Hematopoietic multipotent progenitor cell treated with erythropoietin and hydrocortisone succinate and interleukin-3 and kit ligand, for 6 days (in vitro differentiated cells): ENCODE measurements at regions not wholly inside any gene's neighbourhood (a gene's known extent, or its start where the extent isn't known, plus 50 kb on each side); places are given as distances from the start of the nearest gene placed in this dataset.
A peak's percentile ranks its signal among the peaks of the same experiment; 100 is the strongest.

Experiments
- DNase-seq: peaks from one replicate; pipeline ENCODE4 v3.0.0-alpha.2; 2015

- no peak for DNase-seq
These were observed 105.6 kb downstream of the CMPK2 start for GRCh38 chr2:6760132-6760531.

DNA sequence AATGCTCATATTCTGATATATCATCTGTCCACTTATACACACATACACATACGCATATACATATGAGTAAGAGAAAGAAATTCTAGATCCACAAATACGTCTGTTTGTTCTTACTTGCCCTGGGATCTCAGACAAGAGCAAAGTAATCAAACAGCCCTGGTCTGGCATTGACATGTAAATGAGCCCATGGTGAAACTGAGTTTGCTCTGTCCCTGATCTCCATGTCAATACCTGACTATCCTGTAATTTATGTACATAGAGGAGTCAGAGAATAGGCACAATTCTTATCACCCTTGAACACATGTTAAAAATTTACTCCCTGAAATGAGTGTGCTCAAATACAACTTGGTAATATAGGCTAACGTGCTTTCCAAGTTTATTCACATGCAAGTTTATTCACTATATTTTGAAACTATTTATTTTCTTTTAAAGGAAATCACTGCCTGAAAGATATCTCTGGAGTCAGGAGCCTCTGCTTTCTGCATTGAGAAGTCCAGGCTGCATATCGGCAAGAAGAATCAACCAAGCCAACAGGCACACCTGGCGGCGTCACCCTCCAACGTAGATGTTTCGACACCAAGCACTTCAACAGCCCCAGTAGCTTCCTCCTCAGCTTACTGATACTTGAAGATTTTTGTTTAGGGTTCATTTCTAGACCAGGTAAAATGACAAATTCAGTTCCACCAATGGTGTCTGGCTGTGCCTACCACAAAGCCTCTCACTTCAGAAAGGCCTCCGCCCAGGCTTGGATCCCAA lies 100.6 kb downstream of the CMPK2 start:
- no peak for DNase-seq

- DNase-seq = no peak
These were observed 96.4 kb downstream of the CMPK2 start for GRCh38 chr2:6769346-6769745.

DNA sequence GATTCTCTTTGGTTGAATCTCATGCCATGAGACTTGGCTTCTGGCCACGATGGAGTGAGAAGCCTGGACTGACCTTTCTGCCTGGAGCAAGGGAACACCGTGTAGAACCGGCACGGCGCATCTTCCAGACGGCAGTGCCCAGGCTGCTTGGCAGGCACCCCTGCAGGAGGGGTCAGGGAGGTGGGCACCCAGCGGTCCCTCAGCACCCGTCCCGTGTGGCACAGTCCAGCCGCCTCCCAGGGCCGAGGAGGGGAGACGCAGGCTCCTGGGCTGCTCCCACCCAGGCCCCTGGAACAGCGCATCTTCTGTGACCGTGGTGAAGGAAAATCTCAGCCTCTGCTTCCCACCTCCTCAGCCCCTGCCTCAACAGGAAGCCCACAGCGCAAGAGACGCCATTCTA lies 95.7 kb downstream of the CMPK2 start:
- DNase-seq = no peak

DNA sequence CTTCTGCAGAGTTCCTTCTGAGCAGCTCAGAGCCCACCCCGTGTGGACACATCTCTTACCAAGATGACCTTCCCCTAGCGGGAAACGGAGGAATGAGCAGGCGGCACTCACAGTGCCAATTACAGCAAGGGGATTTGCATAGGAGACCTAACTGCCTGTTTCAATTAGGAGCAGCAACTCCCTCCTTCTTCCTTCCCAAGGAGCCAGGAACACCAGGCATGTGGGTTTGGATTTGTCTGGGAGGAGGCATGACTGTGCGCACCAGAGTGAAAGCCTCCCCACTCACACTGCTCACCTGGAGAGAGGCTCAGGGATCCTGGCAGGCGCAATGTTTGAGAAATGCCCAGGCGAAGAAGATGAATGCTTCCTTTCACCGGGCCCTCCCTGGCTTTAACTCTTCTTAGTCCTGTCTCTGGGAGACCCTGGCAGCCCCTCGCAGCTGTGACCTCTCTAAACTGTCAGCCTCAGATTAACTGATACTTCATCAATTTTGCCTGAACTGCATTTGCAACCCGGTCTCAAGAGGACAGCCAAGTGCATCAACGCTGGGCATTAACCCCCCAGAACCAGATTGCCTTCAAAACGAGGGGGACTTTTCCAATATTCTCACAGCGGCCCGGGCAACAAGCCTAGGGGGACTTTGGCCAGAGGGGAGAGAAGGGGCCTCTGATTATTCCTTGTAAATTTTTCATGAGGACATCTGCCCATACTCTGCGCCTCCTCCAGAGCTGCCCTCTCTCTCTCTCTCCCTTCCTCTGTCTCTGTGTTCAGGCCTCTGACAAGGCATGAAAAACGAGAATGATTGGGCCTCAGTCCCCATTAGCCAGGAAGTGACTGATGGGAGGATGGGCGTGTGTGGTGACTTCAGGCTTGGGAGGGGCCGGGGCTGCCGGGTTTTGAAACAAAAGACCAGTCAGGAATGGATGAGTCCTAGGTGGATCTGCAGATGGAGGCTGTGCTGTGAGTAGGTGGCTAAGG lies 93.8 kb downstream of the CMPK2 start:
- no peak for DNase-seq

DNA sequence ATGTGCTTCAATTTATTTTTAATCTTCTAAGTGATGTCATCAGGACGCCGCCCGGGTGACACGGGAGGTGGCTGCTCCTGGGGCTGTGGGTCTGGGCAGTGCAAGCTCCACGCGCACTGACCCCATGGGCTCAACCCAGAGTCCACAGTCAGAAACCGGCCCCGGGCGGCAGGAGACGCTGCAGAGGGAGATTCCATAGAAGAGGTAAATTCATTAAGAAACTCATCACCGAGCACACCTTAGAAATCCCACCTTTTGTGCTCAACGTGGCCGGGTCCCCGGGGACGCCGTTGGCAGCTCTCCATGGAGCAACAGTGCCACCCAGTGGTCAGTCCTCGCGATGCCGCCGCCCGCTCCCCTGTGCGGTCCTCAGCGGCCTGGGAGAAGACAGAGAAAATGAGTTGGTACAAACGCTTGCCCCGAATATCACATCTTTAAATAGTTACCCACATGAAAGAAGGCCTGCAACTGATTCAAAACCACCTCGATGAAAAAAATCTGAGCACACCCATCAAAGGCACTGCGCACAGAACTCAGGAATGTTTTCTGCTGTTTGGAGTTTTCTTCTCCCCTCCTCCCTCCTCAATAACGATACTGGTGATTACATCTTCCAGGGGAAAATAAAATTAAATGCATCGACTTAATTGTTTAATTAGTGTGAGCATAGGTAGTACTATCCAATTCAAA lies 92.6 kb downstream of the CMPK2 start:
- DNase-seq = peak; percentile 69

- no peak for DNase-seq
These were observed 92.0 kb downstream of the CMPK2 start for GRCh38 chr2:6773694-6774044.

- DNase-seq = no peak
These were observed 89.6 kb downstream of the CMPK2 start for GRCh38 chr2:6776125-6776524.

DNA sequence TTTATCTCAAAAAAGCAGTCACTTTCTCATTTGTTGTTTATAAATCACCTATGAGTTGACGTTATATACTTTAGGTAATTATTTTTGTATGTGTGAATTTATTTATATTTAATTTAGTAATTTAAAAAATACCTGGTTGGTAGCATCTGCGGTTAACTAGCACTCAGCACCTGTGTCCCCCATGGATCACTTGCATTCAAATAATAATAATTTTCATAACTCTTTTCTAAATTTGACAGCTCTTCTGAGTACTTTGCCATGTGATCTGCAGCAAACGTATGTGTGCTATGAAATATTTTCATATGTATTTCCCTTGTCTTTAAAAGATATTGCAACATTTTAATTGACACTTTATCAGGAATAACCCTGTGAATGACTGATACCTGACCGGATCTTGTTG lies 88.1 kb downstream of the CMPK2 start:
- no peak for DNase-seq

GRCh38 chr2:6780765-6781274 lies 84.9 kb downstream of the CMPK2 start:
- peak; percentile 66 for DNase-seq

- no peak for DNase-seq
These were observed 83.0 kb downstream of the CMPK2 start for GRCh38 chr2:6782517-6783237.

DNA sequence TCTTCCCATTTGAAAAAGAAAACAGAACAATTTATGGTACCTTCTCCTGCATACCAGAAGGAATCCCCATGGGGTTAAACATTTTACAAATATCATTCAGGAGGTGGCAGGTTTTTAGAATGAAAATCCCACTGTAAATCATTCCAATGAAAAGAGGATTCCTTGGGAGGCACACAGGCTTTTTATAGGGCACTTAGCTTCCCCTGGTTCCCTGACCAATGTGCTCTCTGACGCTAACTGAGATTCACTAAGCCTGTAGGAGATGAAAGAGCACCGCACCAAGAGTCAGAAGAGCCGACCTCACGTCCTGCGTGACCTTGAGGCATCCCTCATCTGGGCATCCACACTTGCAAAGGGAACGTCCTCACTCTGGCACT lies 82.5 kb downstream of the CMPK2 start:
- DNase-seq = no peak

- peak; percentile 19 for DNase-seq
These were observed 81.4 kb downstream of the CMPK2 start for GRCh38 chr2:6784291-6784690.

DNA sequence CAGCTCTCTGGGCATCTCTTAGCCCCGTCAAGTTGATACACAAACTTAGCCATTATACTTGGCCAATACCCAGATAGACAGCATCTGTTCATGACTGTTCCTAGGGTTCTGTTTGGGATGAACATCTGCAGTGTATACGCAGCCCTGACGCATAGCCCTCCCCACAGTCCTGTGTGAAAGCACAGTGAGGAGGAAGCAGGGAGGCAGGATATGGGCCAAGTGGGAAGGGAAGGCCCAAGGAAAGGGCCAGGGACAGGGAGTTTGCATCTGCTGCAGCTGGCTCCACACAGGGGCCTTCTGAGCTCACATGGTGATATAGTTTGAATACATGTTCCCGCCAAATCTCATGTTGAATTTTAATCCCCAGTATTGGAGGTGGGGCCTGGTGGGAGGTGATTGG lies 80.2 kb downstream of the CMPK2 start:
- no peak for DNase-seq

DNA sequence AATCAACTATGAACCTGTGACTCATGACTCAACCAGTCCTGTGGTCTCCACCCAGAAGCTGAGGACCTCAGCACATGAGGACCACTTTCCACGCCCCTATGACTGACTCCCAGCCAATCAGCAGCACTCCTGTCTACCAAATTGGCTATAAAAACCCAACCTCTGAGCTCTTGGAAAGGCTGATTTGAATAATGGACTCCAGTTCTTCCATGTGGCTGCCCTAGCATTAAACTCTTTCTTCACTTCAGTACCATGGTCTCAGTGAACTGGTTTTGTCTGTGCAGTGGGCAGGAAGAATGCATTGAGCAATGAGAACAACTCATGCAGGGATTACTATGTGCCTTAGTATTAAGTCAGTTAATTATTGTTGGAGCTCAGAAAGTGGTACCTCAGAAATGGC lies 78.3 kb downstream of the CMPK2 start:
- DNase-seq = no peak

GRCh38 chr2:6788614-6789013 lies 77.1 kb downstream of the CMPK2 start:
- no peak for DNase-seq

GRCh38 chr2:6789559-6790138 lies 76.1 kb downstream of the CMPK2 start:
- no peak for DNase-seq

- peak; percentile 33 for DNase-seq
These were observed 74.0 kb downstream of the CMPK2 start for GRCh38 chr2:6791682-6792081.

- DNase-seq = no peak
These were observed 72.8 kb downstream of the CMPK2 start for GRCh38 chr2:6792883-6793282.

- peak; percentile 54 for DNase-seq
These were observed 72.3 kb downstream of the CMPK2 start for GRCh38 chr2:6793371-6793770.

GRCh38 chr2:6793913-6794312 lies 71.8 kb downstream of the CMPK2 start:
- DNase-seq = no peak

- no peak for DNase-seq
These were observed 71.3 kb downstream of the CMPK2 start for GRCh38 chr2:6794448-6794847.
